ENCODE measurements at regions not wholly inside any gene's neighbourhood (a gene's known extent, or its start where the extent isn't known, plus 50 kb on each side); places are given as distances from the start of the nearest gene placed in this dataset.

- TF ChIP-seq CTCF (conservative IDR thresholded peaks at IDR 0.05; ENCODE audit: low read depth, low read length): no peak
- no peak for DNase-seq (ENCODE audit: low read depth)
- H3K4me3 ChIP-seq (ENCODE audit: low read depth, low read length): no peak overlapping the region
Measured at GRCh38 chr18:28576941-28577340, 400.0 kb upstream of the CDH2 start.

DNA sequence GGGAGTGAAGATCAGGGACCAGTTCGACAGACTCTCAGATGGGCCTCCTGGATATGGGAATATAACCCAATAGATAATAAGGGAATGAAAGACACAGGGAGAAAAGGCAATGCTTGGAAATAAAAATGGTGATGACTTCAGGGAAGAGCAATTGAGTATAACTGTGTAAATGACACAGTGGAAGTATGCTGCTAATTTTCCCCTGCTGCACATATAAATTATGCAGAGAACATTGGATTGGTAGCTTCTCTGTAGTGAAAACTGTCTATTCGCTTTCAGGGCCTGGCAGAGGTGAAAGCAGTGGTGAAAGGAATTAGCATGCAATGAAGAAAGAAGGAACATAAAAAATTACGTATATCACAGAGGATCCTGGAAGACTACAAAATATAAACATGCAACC lies 398.2 kb upstream of the CDH2 start:
- TF ChIP-seq CTCF (conservative IDR thresholded peaks at IDR 0.05; ENCODE audit: low read depth, low read length): no peak
- DNase-seq (ENCODE audit: low read depth): no peak
- H3K4me3 ChIP-seq (ENCODE audit: low read depth, low read length): no peak overlapping the region

DNA sequence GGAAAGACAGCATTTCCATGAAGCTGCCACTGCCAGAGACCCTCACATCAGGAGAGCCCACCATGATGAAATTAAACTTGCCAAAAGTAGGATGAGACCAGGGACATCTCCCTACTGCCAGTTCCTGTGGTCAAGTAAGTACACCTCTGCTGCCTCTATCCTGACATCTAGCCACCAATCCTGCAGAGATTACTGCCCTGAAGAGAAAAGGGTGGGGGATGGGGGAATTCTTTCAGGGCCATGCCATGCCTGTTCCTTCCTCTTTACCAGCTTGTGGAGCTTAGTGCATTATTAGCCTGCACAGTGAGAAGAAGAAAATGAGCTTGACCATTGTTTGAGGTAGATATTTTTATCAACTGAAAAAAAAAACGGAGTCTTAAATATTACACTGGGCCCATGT lies 397.2 kb upstream of the CDH2 start:
- no peak for TF ChIP-seq CTCF (conservative IDR thresholded peaks at IDR 0.05; ENCODE audit: low read depth, low read length)
- no peak for DNase-seq (ENCODE audit: low read depth)
- H3K4me3 ChIP-seq (ENCODE audit: low read depth, low read length): no peak overlapping the region

GRCh38 chr18:28571929-28572328 lies 395.0 kb upstream of the CDH2 start:
- DNase-seq (ENCODE audit: low read depth): no peak
- H3K4me3 ChIP-seq (ENCODE audit: low read depth, low read length): no peak overlapping the region
- TF ChIP-seq CTCF (conservative IDR thresholded peaks at IDR 0.05; ENCODE audit: low read depth, low read length): no peak

DNA sequence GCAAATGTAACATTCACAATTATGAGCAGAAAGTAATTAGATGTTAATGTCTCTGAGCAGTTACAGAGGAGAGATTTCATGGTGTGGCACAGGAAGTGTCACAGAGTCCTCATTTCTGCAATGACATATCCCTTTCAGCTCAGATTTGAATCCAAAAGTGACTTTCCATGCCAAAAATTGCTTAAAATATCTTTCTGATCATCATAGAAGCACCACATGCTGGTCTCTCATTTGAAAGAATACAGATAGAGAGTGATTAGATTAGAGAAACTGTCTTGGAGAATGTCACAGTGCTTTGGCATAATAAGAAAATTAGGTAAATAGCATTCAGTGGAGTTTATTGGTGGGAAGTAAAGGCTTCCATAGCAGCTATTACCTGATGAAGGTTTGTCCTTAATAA lies 383.4 kb upstream of the CDH2 start:
- DNase-seq (ENCODE audit: low read depth): no peak
- no peak for TF ChIP-seq CTCF (conservative IDR thresholded peaks at IDR 0.05; ENCODE audit: low read depth, low read length)
- no peak overlapping the region for H3K4me3 ChIP-seq (ENCODE audit: low read depth, low read length)

GRCh38 chr18:28559511-28559910 lies 382.6 kb upstream of the CDH2 start:
- DNase-seq (ENCODE audit: low read depth): no peak
- TF ChIP-seq CTCF (conservative IDR thresholded peaks at IDR 0.05; ENCODE audit: low read depth, low read length): no peak
- no peak overlapping the region for H3K4me3 ChIP-seq (ENCODE audit: low read depth, low read length)

DNA sequence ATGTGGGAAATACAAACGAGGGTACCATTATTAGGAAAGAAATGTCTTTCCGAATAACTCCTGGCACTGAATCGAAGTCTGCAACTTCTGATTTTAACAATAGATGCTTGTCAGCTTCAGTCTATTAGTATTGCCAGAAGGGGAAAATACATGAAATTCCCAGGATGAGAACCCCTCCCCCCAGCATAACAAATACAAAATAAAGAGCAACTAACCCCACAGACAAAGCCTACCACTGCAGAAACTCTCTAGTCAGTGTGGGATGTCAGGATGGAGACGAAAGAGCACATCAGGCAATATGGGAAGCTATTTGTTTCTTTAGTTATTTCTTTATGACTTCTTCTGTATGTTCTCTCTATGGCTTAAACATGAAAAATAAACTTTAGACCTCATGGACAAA lies 365.0 kb upstream of the CDH2 start:
- no peak for TF ChIP-seq CTCF (conservative IDR thresholded peaks at IDR 0.05; ENCODE audit: low read depth, low read length)
- no peak overlapping the region for H3K4me3 ChIP-seq (ENCODE audit: low read depth, low read length)
- no peak for DNase-seq (ENCODE audit: low read depth)
